ENCODE measurements at regions not wholly inside any gene's neighbourhood (a gene's known extent, or its start where the extent isn't known, plus 50 kb on each side); places are given as distances from the start of the nearest gene placed in this dataset.

GRCh38 chr11:12599408-12600143 is 74.6 kb upstream of the TEAD1 start (continued):
- TF ChIP-seq PAF1 (CRISPR knock-in tag; IDR thresholded peaks at IDR 0.05) (no peak), MIXL1 (CRISPR knock-in tag; IDR thresholded peaks at IDR 0.05) (peak; percentile 87), GATAD1 (CRISPR knock-in tag; IDR thresholded peaks at IDR 0.05) (peak; percentile 70), ELF3 (CRISPR knock-in tag; IDR thresholded peaks at IDR 0.05) (peak; percentile 60; the same call in 1 of the 2 replicates), MED13 (CRISPR knock-in tag; IDR thresholded peaks at IDR 0.05) (0 out of 2 replicates have a peak, but pooled peaks have one; percentile 31), NCOA1 (CRISPR knock-in tag; IDR thresholded peaks at IDR 0.05) (no peak), GTF3A (CRISPR knock-in tag; conservative IDR thresholded peaks at IDR 0.05) (0 out of 2 replicates have a peak, but pooled peaks have one; percentile 44), ZNF460 (CRISPR knock-in tag; IDR thresholded peaks at IDR 0.05; ENCODE audit: borderline replicate concordance) (no peak; the same call in 1 of the 2 replicates), HOXD1 (CRISPR knock-in tag; IDR thresholded peaks at IDR 0.05) (0 out of 2 replicates have a peak, but pooled peaks have one; percentile 40), SKI (IDR thresholded peaks at IDR 0.05; ENCODE audit: partially characterized antibody) (peak; percentile 86), NRL (CRISPR knock-in tag; IDR thresholded peaks at IDR 0.05; ENCODE audit: borderline replicate concordance) (0 out of 2 replicates have a peak, but pooled peaks have one; percentile 40), PITX1 (CRISPR knock-in tag; IDR thresholded peaks at IDR 0.05) (peak; percentile 87; the same call in 1 of the 2 replicates), ELF1 (CRISPR knock-in tag; IDR thresholded peaks at IDR 0.05) (peak; percentile 47), ZNF746 (CRISPR knock-in tag; IDR thresholded peaks at IDR 0.05) (peak; percentile 58; the same call in 1 of the 2 replicates), ERF (CRISPR knock-in tag; IDR thresholded peaks at IDR 0.05) (peak; percentile 90), ONECUT2 (CRISPR knock-in tag; IDR thresholded peaks at IDR 0.05) (no peak; the same call in 1 of the 2 replicates), TOE1 (CRISPR knock-in tag; IDR thresholded peaks at IDR 0.05) (no peak), ZNF580 (CRISPR knock-in tag; IDR thresholded peaks at IDR 0.05; ENCODE audit: borderline replicate concordance, low read depth) (0 out of 2 replicates have a peak, but pooled peaks have one; percentile 40), ZSCAN12 (CRISPR knock-in tag; IDR thresholded peaks at IDR 0.05) (0 out of 2 replicates have a peak, but pooled peaks have one; percentile 50), ZNF282 (IDR thresholded peaks at IDR 0.05; ENCODE audit: partially characterized antibody) (no peak), MIER3 (CRISPR knock-in tag; IDR thresholded peaks at IDR 0.05; ENCODE audit: borderline replicate concordance) (peak; percentile 90)
- TF ChIP-seq, protein P1, sequence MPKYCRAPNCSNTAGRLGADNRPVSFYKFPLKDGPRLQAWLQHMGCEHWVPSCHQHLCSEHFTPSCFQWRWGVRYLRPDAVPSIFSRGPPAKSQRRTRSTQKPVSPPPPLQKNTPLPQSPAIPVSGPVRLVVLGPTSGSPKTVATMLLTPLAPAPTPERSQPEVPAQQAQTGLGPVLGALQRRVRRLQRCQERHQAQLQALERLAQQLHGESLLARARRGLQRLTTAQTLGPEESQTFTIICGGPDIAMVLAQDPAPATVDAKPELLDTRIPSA (CRISPR knock-in tag; IDR thresholded peaks at IDR 0.05; ENCODE audit: borderline replicate concordance), result no peak
- TF ChIP-seq, protein P2, sequence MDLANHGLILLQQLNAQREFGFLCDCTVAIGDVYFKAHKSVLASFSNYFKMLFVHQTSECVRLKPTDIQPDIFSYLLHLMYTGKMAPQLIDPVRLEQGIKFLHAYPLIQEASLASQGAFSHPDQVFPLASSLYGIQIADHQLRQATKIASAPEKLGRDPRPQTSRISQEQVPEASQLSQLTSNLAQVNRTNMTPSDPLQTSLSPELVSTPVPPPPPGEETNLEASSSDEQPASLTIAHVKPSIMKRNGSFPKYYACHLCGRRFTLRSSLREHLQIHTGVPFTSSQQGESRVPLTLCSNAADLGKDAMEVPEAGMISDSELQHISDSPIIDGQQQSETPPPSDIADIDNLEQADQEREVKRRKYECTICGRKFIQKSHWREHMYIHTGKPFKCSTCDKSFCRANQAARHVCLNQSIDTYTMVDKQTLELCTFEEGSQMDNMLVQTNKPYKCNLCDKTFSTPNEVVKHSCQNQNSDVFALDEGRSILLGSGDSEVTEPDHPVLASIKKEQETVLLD (CRISPR knock-in tag; IDR thresholded peaks at IDR 0.05; ENCODE audit: low read depth), result no peak
- TF ChIP-seq, protein P3, sequence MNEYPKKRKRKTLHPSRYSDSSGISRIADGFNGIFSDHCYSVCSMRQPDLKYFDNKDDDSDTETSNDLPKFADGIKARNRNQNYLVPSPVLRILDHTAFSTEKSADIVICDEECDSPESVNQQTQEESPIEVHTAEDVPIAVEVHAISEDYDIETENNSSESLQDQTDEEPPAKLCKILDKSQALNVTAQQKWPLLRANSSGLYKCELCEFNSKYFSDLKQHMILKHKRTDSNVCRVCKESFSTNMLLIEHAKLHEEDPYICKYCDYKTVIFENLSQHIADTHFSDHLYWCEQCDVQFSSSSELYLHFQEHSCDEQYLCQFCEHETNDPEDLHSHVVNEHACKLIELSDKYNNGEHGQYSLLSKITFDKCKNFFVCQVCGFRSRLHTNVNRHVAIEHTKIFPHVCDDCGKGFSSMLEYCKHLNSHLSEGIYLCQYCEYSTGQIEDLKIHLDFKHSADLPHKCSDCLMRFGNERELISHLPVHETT (CRISPR knock-in tag; conservative IDR thresholded peaks at IDR 0.05), result no peak
- TF ChIP-seq, protein P4, sequence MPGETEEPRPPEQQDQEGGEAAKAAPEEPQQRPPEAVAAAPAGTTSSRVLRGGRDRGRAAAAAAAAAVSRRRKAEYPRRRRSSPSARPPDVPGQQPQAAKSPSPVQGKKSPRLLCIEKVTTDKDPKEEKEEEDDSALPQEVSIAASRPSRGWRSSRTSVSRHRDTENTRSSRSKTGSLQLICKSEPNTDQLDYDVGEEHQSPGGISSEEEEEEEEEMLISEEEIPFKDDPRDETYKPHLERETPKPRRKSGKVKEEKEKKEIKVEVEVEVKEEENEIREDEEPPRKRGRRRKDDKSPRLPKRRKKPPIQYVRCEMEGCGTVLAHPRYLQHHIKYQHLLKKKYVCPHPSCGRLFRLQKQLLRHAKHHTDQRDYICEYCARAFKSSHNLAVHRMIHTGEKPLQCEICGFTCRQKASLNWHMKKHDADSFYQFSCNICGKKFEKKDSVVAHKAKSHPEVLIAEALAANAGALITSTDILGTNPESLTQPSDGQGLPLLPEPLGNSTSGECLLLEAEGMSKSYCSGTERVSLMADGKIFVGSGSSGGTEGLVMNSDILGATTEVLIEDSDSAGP (CRISPR knock-in tag; IDR thresholded peaks at IDR 0.05; ENCODE audit: borderline replicate concordance), result peak; percentile 78
- TF ChIP-seq, protein P5, sequence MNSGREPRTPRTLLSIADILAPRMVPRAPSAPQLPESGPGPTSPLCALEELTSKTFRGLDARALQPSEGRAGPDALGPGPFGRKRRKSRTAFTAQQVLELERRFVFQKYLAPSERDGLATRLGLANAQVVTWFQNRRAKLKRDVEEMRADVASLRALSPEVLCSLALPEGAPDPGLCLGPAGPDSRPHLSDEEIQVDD (CRISPR knock-in tag; IDR thresholded peaks at IDR 0.05; ENCODE audit: borderline replicate concordance), result peak; percentile 70; the same call in 1 of the 2 replicates

All from HepG2 (cell line).